Vagina (tissue), 2 donors: ENCODE measurements at regions not wholly inside any gene's neighbourhood (a gene's known extent, or its start where the extent isn't known, plus 50 kb on each side); places are given as distances from the start of the nearest gene placed in this dataset.

ENCODE experiments used
- DNase-seq, 2 donors: peaks; one replicate each; pipeline ENCODE4 v3.0.0-alpha.2; 2017; ENCODE audit errors: extremely low spot score in 2 of 2
- H3K27ac ChIP-seq: fragments of 200-600 bp; sonication (generic); one replicate; pipeline ENCODE4 v1.5.1; 2019
- H3K27me3 ChIP-seq: fragments of 200-600 bp; sonication (generic); one replicate; pipeline ENCODE4 v1.5.1; 2019
- H3K36me3 ChIP-seq, 2 donors: fragments of 200-600 bp; sonication (generic); one replicate each; pipeline ENCODE4 v1.5.1; 2017 to 2019
- H3K4me1 ChIP-seq: fragments of 200-600 bp; sonication (generic); one replicate; pipeline ENCODE4 v1.5.1; 2019
- H3K4me3 ChIP-seq, 2 donors: fragments of 200-600 bp; sonication (generic); 1 replicate in 1 of 2; 2 replicates in 1 of 2; pipeline ENCODE4 v1.5.1; 2016 to 2019
- H3K9me3 ChIP-seq: fragments of 200-600 bp; sonication (generic); one replicate; pipeline ENCODE4 v1.5.1; 2019
- POLR2A ChIP-seq, 2 donors: fragments of 450-650 bp; IDR thresholded peaks; one replicate each; pipeline ENCODE4 v1.6.1; 2017; ENCODE audit warnings: antibody characterized with exemption in 2 of 2, mild to moderate bottlenecking in 2 of 2, moderate library complexity in 2 of 2
- POLR2AphosphoS5 ChIP-seq, 2 donors: sonication (generic); formaldehyde crosslinking; IDR thresholded peaks; one replicate each; pipeline ENCODE4 v1.9.0; 2017; ENCODE audit warnings: antibody characterized with exemption in 2 of 2, mild to moderate bottlenecking in 2 of 2, low read depth in 1 of 2; ENCODE audit not compliant: insufficient read depth in 1 of 2
- intact Hi-C: fragments of 100-400 bp; cut with DNase I; formaldehyde crosslinking; loops from one replicate; pipeline ENCODE4 v1.15.1; 2023
- TF ChIP-seq, protein P1 (sequence below), 3 experiments: fragments of 450-650 bp in 2 of 3; fragments of 200-600 bp in 1 of 3; sonication (generic) in 1 of 3; IDR thresholded peaks; one replicate each; pipeline ENCODE4 v1.5.1; 2017 to 2019; ENCODE audit warnings: antibody characterized with exemption in 3 of 3, mild to moderate bottlenecking in 2 of 3, moderate library complexity in 2 of 3

DNA sequence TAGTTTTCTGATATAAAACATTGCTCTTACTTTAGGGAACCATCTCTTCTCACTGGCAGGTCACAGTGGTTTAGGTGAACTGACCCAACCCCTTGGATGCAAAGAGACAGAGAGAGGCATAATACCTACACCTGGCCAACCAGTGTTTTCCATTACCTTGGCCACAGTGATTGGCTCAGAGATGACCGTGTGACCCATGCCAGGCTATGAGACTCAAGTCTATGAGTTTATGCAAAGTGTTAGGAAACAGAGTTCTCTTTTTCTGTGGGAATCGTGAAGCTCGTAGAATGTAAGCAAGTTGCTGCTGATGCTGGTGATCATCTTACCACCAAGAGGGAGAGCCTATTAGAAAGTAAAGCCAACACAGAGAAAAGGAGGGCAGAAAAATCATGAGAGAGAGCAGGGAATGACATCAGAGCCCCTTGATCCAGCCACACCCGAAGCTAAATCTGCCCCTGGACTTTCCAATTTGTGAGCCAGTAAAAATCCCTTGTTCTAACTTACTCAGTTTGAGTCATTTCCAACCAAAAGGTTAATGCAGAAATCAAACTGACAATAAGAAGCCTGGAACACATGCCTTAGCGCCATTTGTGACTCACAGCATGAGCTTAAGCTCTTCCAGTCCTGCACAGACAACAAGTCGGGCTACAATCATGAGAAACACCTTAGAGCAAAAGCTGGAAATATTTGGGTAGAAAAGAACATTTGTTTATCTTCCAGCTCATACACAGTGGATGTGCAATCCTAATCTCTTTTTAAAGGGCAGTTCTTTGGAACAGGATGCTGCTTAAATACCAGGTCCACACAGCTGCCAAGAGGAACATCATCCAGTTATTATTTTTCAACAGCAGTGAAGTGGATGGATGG is 81.3 kb upstream of the KAZN start:
- intact Hi-C loops: no loop called here
- H3K27me3 ChIP-seq: no peaks in the 10 kb centered on the region
- TF ChIP-seq POLR2A (IDR thresholded peaks at IDR 0.05) (no peak), POLR2AphosphoS5 (IDR thresholded peaks at IDR 0.05; ENCODE audit: insufficient read depth in 1 of 2, low read depth in 1 of 2) (peak in 1 of 2 donors; percentile 88)
- no peaks in the 10 kb centered on the region for H3K9me3 ChIP-seq
- DNase-seq: no peak
- peaks cover 59% of the 10 kb centered on the region for H3K4me1 ChIP-seq
- no peaks in the 10 kb centered on the region for H3K36me3 ChIP-seq
- no peak overlapping the region for H3K4me3 ChIP-seq
- peak overlapping the region; percentile 76 for H3K27ac ChIP-seq

DNA sequence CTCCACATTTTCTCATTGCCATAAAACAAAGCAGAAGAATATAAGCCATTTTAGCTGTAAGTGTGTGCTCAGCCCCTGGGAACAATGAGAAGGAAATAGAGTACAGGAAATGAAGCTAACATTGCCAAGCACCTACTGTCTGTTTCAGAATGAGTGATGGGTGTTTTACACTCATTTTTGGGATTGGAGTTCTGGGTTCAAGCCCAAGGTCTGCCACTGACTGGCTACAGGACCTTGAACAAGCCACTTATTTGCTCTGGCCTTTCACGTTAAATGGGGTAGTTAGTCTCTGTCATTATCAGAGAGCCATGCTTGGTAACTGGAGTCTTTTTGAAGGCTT is 80.7 kb upstream of the KAZN start:
- Histone ChIP-seq H3K27ac (peak overlapping the region; percentile 76), H3K4me1 (peaks cover 59% of the 10 kb centered on the region), H3K27me3 (no peaks in the 10 kb centered on the region), H3K36me3 (no peaks in the 10 kb centered on the region), H3K9me3 (no peaks in the 10 kb centered on the region), H3K4me3 (no peak overlapping the region)
- no peak for TF ChIP-seq POLR2A (IDR thresholded peaks at IDR 0.05)
- TF ChIP-seq POLR2AphosphoS5 (IDR thresholded peaks at IDR 0.05; ENCODE audit: insufficient read depth in 1 of 2, low read depth in 1 of 2): no peak
- TF ChIP-seq, protein P1, sequence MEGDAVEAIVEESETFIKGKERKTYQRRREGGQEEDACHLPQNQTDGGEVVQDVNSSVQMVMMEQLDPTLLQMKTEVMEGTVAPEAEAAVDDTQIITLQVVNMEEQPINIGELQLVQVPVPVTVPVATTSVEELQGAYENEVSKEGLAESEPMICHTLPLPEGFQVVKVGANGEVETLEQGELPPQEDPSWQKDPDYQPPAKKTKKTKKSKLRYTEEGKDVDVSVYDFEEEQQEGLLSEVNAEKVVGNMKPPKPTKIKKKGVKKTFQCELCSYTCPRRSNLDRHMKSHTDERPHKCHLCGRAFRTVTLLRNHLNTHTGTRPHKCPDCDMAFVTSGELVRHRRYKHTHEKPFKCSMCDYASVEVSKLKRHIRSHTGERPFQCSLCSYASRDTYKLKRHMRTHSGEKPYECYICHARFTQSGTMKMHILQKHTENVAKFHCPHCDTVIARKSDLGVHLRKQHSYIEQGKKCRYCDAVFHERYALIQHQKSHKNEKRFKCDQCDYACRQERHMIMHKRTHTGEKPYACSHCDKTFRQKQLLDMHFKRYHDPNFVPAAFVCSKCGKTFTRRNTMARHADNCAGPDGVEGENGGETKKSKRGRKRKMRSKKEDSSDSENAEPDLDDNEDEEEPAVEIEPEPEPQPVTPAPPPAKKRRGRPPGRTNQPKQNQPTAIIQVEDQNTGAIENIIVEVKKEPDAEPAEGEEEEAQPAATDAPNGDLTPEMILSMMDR (IDR thresholded peaks at IDR 0.05): no peak
- intact Hi-C loops: no loop called here
- no peak for DNase-seq

DNA sequence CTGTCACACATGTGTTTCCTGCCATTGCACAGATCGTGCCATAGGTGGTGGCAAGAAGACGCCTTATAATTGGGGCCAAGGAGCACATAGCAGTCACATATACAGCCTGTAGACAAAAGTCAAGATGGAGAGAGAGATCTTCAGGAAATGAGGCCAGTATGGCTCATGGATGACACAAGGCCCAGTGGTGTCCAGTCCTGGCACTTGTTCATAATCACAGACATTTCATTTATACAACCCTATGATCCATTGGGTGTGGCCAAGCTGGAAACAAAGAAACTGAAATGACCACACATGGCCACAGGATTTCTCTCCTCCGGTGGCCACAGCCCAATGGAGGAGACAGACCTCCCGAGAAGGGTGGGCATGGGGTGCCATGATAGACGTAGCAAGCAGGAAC is 78.5 kb upstream of the KAZN start:
- DNase-seq: no peak
- peaks cover 67% of the 10 kb centered on the region for H3K4me1 ChIP-seq

DNA sequence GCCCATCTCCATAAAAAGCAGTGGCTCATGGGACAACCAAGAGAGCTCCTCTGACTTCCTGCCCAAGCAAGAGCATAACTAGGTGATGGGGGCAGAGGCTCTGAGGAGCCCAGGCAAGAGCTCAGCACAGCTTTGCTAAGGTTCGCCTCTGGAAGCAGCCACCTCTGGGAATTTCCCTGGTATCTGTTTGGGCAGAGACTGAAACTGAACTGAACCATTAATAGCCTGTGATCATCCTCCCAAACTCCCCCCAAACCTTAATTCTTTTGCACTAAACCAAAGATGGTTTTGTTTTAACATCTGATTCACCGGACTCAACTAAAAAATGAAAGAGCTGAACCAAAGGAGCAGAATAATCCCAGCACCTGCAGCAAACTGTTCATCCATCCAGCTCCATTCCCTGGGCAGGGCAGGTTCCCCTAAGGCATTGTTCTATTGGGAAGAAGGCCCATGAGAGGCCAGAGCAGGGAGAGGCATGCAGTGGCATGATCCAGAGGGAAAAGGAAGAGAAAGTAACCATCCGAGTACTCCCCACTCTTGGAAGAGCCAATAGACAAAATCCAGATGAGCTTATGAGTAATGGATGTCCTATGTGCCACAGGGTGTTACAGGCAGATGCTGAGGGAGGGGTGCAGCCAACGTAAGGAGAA is 77.8 kb upstream of the KAZN start:
- TF ChIP-seq POLR2A (IDR thresholded peaks at IDR 0.05): no peak
- TF ChIP-seq, protein P1 (IDR thresholded peaks at IDR 0.05): no peak
- TF ChIP-seq POLR2AphosphoS5 (IDR thresholded peaks at IDR 0.05; ENCODE audit: insufficient read depth in 1 of 2, low read depth in 1 of 2): peak in 1 of 2 donors; percentile 53
- no peak for DNase-seq
- Histone ChIP-seq H3K27ac (peak overlapping the region; percentile 80), H3K4me3 (no peak overlapping the region), H3K4me1 (peaks cover 67% of the 10 kb centered on the region), H3K9me3 (no peaks in the 10 kb centered on the region), H3K36me3 (no peaks in the 10 kb centered on the region), H3K27me3 (no peaks in the 10 kb centered on the region)
- intact Hi-C loops: no loop called here

More for the DNA sequence above, 78.5 kb upstream of the KAZN start:
- Histone ChIP-seq H3K36me3 (no peaks in the 10 kb centered on the region), H3K27ac (peak overlapping the region; percentile 80), H3K27me3 (no peaks in the 10 kb centered on the region), H3K4me3 (no peak overlapping the region), H3K9me3 (no peaks in the 10 kb centered on the region)
- intact Hi-C loops: no loop called here
- no peak for TF ChIP-seq POLR2A (IDR thresholded peaks at IDR 0.05)
- TF ChIP-seq, protein P1 (IDR thresholded peaks at IDR 0.05): no peak
- no peak for TF ChIP-seq POLR2AphosphoS5 (IDR thresholded peaks at IDR 0.05; ENCODE audit: insufficient read depth in 1 of 2, low read depth in 1 of 2)

DNA sequence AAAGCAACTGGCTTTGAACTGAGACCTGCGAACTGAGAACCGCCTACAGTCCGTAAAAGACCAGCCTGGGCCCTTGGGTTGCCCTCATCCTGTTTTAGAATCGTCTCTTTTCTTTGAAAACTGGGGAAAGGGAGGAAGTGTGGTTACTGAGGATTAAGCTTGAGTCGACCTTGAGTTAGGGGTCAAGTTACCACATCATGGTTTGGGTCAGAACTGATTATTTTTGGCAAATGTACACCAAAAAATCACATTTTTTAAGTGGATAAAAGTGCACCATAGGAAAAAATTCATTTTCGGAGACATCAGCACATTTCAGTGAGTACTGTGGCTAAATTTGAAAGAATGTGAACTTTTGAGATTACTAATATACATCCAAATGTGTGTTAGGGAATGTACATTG is 76.9 kb upstream of the KAZN start:
- Histone ChIP-seq H3K4me1 (peaks cover 62% of the 10 kb centered on the region), H3K36me3 (no peaks in the 10 kb centered on the region), H3K4me3 (no peak overlapping the region), H3K27ac (peak overlapping the region; percentile 80), H3K27me3 (no peaks in the 10 kb centered on the region), H3K9me3 (no peaks in the 10 kb centered on the region)
- intact Hi-C loops: no loop called here
- no peak for DNase-seq
- TF ChIP-seq, protein P1 (IDR thresholded peaks at IDR 0.05): no peak
- no peak for TF ChIP-seq POLR2AphosphoS5 (IDR thresholded peaks at IDR 0.05; ENCODE audit: insufficient read depth in 1 of 2, low read depth in 1 of 2)
- no peak for TF ChIP-seq POLR2A (IDR thresholded peaks at IDR 0.05)
